PC-3 (cell line): ENCODE measurements at regions not wholly inside any gene's neighbourhood (a gene's known extent, or its start where the extent isn't known, plus 50 kb on each side); places are given as distances from the start of the nearest gene placed in this dataset.

Experiments
- ATAC-seq: fragments of 200-7000 bp; cut with Tn5 transposase; 2 replicates; pipeline ENCODE4 v1.9.1; 2020; ENCODE audit warnings: mild to moderate bottlenecking, moderate library complexity
- BruUV-seq: library from RNA; stranded (reverse); fragments of 400-500 nt; replicated peaks from 2 replicates; lab custom pipeline; 2021; lab: Mats Ljungman, UMichigan
- CTCF ChIA-PET: fragments of 300-600 bp; sonication (Branson Sonifier 250); formaldehyde crosslinking; loops from one replicate; lab custom pipeline; 2022; ENCODE audit warnings: antibody characterized with exemption; lab: Charles Lee
- POLR2A ChIA-PET: fragments of 300-600 bp; sonication (Branson Sonifier 250); formaldehyde crosslinking; loops from one replicate; lab custom pipeline; 2022; ENCODE audit warnings: antibody characterized with exemption; ENCODE audit not compliant: unreplicated experiment; lab: Charles Lee
- DNase-seq: peaks from one replicate; pipeline ENCODE4 v3.0.0-alpha.2; 2015
- H2AFZ ChIP-seq: fragments of 300-600 bp; sonication (generic); 2 replicates; pipeline ENCODE4 v1.6.0; 2016; ENCODE audit warnings: antibody characterized with exemption, low read length
- H3F3A ChIP-seq: fragments of 300-600 bp; sonication (generic); one replicate; pipeline ENCODE4 v1.6.0; 2017; ENCODE audit warnings: antibody characterized with exemption, low read length, control low read depth, mild to moderate bottlenecking; ENCODE audit not compliant: unreplicated experiment
- H3K27ac ChIP-seq: fragments of 300-600 bp; sonication (generic); 2 replicates; pipeline ENCODE4 v1.5.1; 2016; ENCODE audit warnings: mild to moderate bottlenecking, low read length
- H3K27me3 ChIP-seq: fragments of 300-600 bp; sonication (generic); 2 replicates; pipeline ENCODE4 v1.6.1; 2016; ENCODE audit warnings: low read length, mixed read lengths
- H3K36me3 ChIP-seq: fragments of 300-600 bp; sonication (generic); 2 replicates; pipeline ENCODE4 v1.6.1; 2016; ENCODE audit warnings: low read depth, mixed run types, low read length, mixed read lengths
- H3K4me1 ChIP-seq: fragments of 300-600 bp; sonication (generic); 2 replicates; pipeline ENCODE4 v1.5.1; 2016; ENCODE audit warnings: low read length; ENCODE audit not compliant: insufficient read depth
- H3K4me2 ChIP-seq: fragments of 300-600 bp; sonication (generic); 2 replicates; pipeline ENCODE4 v1.6.0; 2016; ENCODE audit warnings: low read length
- H3K4me3 ChIP-seq: fragments of 300-600 bp; sonication (generic); 2 replicates; pipeline ENCODE4 v1.5.1; 2016; ENCODE audit warnings: mild to moderate bottlenecking, low read length, mixed read lengths
- H3K79me2 ChIP-seq: fragments of 300-600 bp; sonication (generic); 2 replicates; pipeline ENCODE4 v1.6.1; 2017; ENCODE audit warnings: low read length, mixed read lengths
- H3K9ac ChIP-seq: fragments of 300-600 bp; sonication (generic); 2 replicates; pipeline ENCODE4 v1.6.0; 2016; ENCODE audit warnings: mild to moderate bottlenecking, low read length
- H3K9me2 ChIP-seq: fragments of 300-600 bp; sonication (generic); replicated peaks from 2 replicates; pipeline ENCODE4 v1.6.1; 2016; ENCODE audit warnings: mixed run types, low read length, mixed read lengths
- H3K9me3 ChIP-seq: fragments of 300-600 bp; sonication (generic); 2 replicates; pipeline ENCODE4 v1.6.1; 2016; ENCODE audit warnings: low read length, mixed read lengths
- H4K20me1 ChIP-seq: fragments of 300-600 bp; sonication (generic); 2 replicates; pipeline ENCODE4 v1.6.1; 2016; ENCODE audit warnings: low read length, mixed read lengths
- CTCF ChIP-seq: fragments of 300-600 bp; sonication (generic); conservative IDR thresholded peaks from 2 replicates; pipeline ENCODE4 v1.5.1; 2017; ENCODE audit warnings: antibody characterized with exemption, low read depth, mild to moderate bottlenecking, low read length
- EZH2 ChIP-seq: fragments of 300-600 bp; sonication (generic); IDR thresholded peaks from one replicate; pipeline ENCODE4 v1.6.1; 2017; ENCODE audit warnings: antibody characterized with exemption, mild to moderate bottlenecking, low read length; ENCODE audit not compliant: unreplicated experiment
- EZH2phosphoT487 ChIP-seq: fragments of 300-600 bp; sonication (generic); IDR thresholded peaks from 2 replicates; pipeline ENCODE4 v1.6.1; 2018; ENCODE audit warnings: mild to moderate bottlenecking, antibody characterized with exemption, low read length, borderline replicate concordance
- intact Hi-C: fragments of 100-400 bp; cut with micrococcal nuclease; formaldehyde crosslinking; loops from 2 replicates; pipeline ENCODE4 v1.9.0; 2023

GRCh38 chr13:44089452-44089851, 209.7 kb downstream of the LACC1 start:
- Histone ChIP-seq H3K79me2 (no peaks in the 10 kb centered on the region), H3K9me2 (no peaks in the 10 kb centered on the region), H2AFZ (no peak overlapping the region), H3K9me3 (no peaks in the 10 kb centered on the region), H3K27me3 (no peaks in the 10 kb centered on the region), H3K4me3 (no peak overlapping the region), H4K20me1 (no peaks in the 10 kb centered on the region), H3K9ac (no peak overlapping the region), H3K36me3 (no peaks in the 10 kb centered on the region), H3F3A (no peaks in the 10 kb centered on the region), H3K4me1 (no peaks in the 10 kb centered on the region), H3K27ac (no peak overlapping the region), H3K4me2 (no peak overlapping the region)
- POLR2A ChIA-PET = no interaction called here
- DNase-seq (no peak), ATAC-seq (no peak)
- BruUV-seq = no TSS peak
- TF ChIP-seq EZH2phosphoT487 = no peak
- no peak for TF ChIP-seq CTCF
- TF ChIP-seq EZH2 = no peak
- CTCF ChIA-PET = no interaction called here
- intact Hi-C loops = no loop called here

- ATAC-seq = no peak
- DNase-seq = no peak
- Histone ChIP-seq H2AFZ (no peak overlapping the region), H3K4me3 (no peak overlapping the region), H3K36me3 (no peaks in the 10 kb centered on the region), H3F3A (no peaks in the 10 kb centered on the region), H3K9me2 (no peaks in the 10 kb centered on the region), H3K27ac (no peak overlapping the region), H3K79me2 (no peaks in the 10 kb centered on the region), H3K4me2 (no peak overlapping the region), H3K27me3 (no peaks in the 10 kb centered on the region), H3K9me3 (no peaks in the 10 kb centered on the region), H3K9ac (no peak overlapping the region), H3K4me1 (no peaks in the 10 kb centered on the region), H4K20me1 (no peaks in the 10 kb centered on the region)
- intact Hi-C loops = no loop called here
- CTCF ChIA-PET = no interaction called here
- POLR2A ChIA-PET = interaction anchor here (0.6 kb wide), 1 partner anchor 1465 kb away, joined by 4 read pairs; no protein-coding TSS in a partner anchor
- TF ChIP-seq CTCF = no peak
- no peak for TF ChIP-seq EZH2phosphoT487
- TF ChIP-seq EZH2 = no peak
- BruUV-seq = no TSS peak
These were observed 212.6 kb downstream of the LACC1 start for GRCh38 chr13:44092078-44092970.
